WTC11 (cell line): ENCODE measurements at regions not wholly inside any gene's neighbourhood (a gene's known extent, or its start where the extent isn't known, plus 50 kb on each side); places are given as distances from the start of the nearest gene placed in this dataset.

Experiments
- ATAC-seq: fragments of 200-7000 bp; cut with Tn5 transposase; 2 replicates; pipeline ENCODE4 v1.10.0; 2021; ENCODE audit warnings: mild to moderate bottlenecking, moderate library complexity
- CTCF ChIA-PET: fragments of 300-600 bp; sonication (Branson Sonifier 250); formaldehyde crosslinking; loops from one replicate; lab custom pipeline; 2021; ENCODE audit warnings: antibody characterized with exemption; lab: Charles Lee
- POLR2A ChIA-PET: fragments of 350-600 bp; sonication (Branson Sonifier 250); formaldehyde crosslinking; loops from one replicate; lab custom pipeline; 2021; ENCODE audit warnings: antibody characterized with exemption; lab: Charles Lee
- DNase-seq: peaks from one replicate; pipeline ENCODE4 v3.0.0; 2021; ENCODE audit warnings: low spot score
- H3K27ac Mint-ChIP-seq: 2 replicates; pipeline ENCODE4 v1.8.0; 2021; ENCODE audit warnings: mixed read lengths
- H3K27me3 Mint-ChIP-seq: 2 replicates; pipeline ENCODE4 v1.8.0; 2021; ENCODE audit warnings: low read depth, mild to moderate bottlenecking, moderate library complexity, mixed read lengths
- H3K36me3 Mint-ChIP-seq: 2 replicates; pipeline ENCODE4 v1.8.0; 2021; ENCODE audit warnings: mixed read lengths
- H3K4me1 Mint-ChIP-seq: 2 replicates; pipeline ENCODE4 v1.8.0; 2022; ENCODE audit warnings: mixed read lengths
- H3K4me3 Mint-ChIP-seq: 2 replicates; pipeline ENCODE4 v1.8.0; 2021; ENCODE audit warnings: mild to moderate bottlenecking, moderate library complexity, mixed read lengths
- H3K9me3 Mint-ChIP-seq: 2 replicates; pipeline ENCODE4 v1.8.0; 2021; ENCODE audit warnings: mixed read lengths
- EMX1 ChIP-seq: fragments of 250-450 bp; sonication (Bioruptor Pico); IDR thresholded peaks from 2 replicates; pipeline ENCODE4 v1.8.0; 2021; ENCODE audit warnings: mild to moderate bottlenecking
- JUN ChIP-seq: sonication (generic); formaldehyde crosslinking; IDR thresholded peaks from 2 replicates; pipeline ENCODE4 v1.8.0; 2023; ENCODE audit warnings: mild to moderate bottlenecking, missing genetic modification reagents
- NFE2L1 ChIP-seq: sonication (generic); formaldehyde crosslinking; IDR thresholded peaks from 2 replicates; pipeline ENCODE4 v1.8.1; 2023; ENCODE audit warnings: missing genetic modification reagents
- RELA ChIP-seq: sonication (generic); formaldehyde crosslinking; IDR thresholded peaks from 2 replicates; pipeline ENCODE4 v1.8.1; 2022; ENCODE audit warnings: missing genetic modification reagents, mild to moderate bottlenecking, borderline replicate concordance
- SMAD3 ChIP-seq: sonication (generic); formaldehyde crosslinking; IDR thresholded peaks from 2 replicates; pipeline ENCODE4 v1.8.0; 2022; ENCODE audit warnings: missing genetic modification reagents, mild to moderate bottlenecking, borderline replicate concordance
- ZNF121 ChIP-seq: sonication (generic); formaldehyde crosslinking; IDR thresholded peaks from 2 replicates; pipeline ENCODE4 v1.8.0; 2023; ENCODE audit warnings: missing genetic modification reagents
- ZNF317 ChIP-seq: sonication (generic); formaldehyde crosslinking; IDR thresholded peaks from 2 replicates; pipeline ENCODE4 v1.8.1; 2023; ENCODE audit warnings: low read depth, mild to moderate bottlenecking, moderate library complexity, missing genetic modification reagents, borderline replicate concordance
- ZNF671 ChIP-seq: fragments of 250-450 bp; sonication (Bioruptor Pico); IDR thresholded peaks from 2 replicates; pipeline ENCODE4 v1.8.0; 2021; ENCODE audit warnings: mild to moderate bottlenecking
- TF ChIP-seq, protein P1 (sequence below): sonication (generic); formaldehyde crosslinking; IDR thresholded peaks from 2 replicates; pipeline ENCODE4 v1.8.0; 2022; ENCODE audit warnings: missing genetic modification reagents
- TF ChIP-seq, protein P2 (sequence below): fragments of 250-450 bp; sonication (Bioruptor Pico); IDR thresholded peaks from 2 replicates; pipeline ENCODE4 v1.9.0; 2021; ENCODE audit warnings: mild to moderate bottlenecking
- TF ChIP-seq, protein P3 (sequence below): sonication (generic); formaldehyde crosslinking; IDR thresholded peaks from 2 replicates; pipeline ENCODE4 v1.8.1; 2022; ENCODE audit warnings: mild to moderate bottlenecking, missing genetic modification reagents, moderate library complexity, borderline replicate concordance
- TF ChIP-seq, protein P4 (sequence below): sonication (generic); formaldehyde crosslinking; IDR thresholded peaks from 2 replicates; pipeline ENCODE4 v1.8.1; 2023; ENCODE audit warnings: mild to moderate bottlenecking, missing genetic modification reagents
- TF ChIP-seq, protein P5 (sequence below): sonication (generic); formaldehyde crosslinking; IDR thresholded peaks from 2 replicates; pipeline ENCODE4 v1.8.0; 2022; ENCODE audit warnings: mild to moderate bottlenecking, missing genetic modification reagents
- TF ChIP-seq, protein P6 (sequence below): sonication (generic); formaldehyde crosslinking; IDR thresholded peaks from 2 replicates; pipeline ENCODE4 v1.8.0; 2022; ENCODE audit warnings: mild to moderate bottlenecking, missing genetic modification reagents
- TF ChIP-seq, protein P7 (sequence below): fragments of 250-450 bp; sonication (Bioruptor Pico); IDR thresholded peaks from 2 replicates; pipeline ENCODE4 v1.8.0; 2021; ENCODE audit warnings: mild to moderate bottlenecking
- TF ChIP-seq, protein P8 (sequence below): sonication (generic); formaldehyde crosslinking; IDR thresholded peaks from 2 replicates; pipeline ENCODE4 v1.8.1; 2023; ENCODE audit warnings: mild to moderate bottlenecking, missing genetic modification reagents, moderate library complexity
- TF ChIP-seq, protein P9 (sequence below): sonication (generic); formaldehyde crosslinking; conservative IDR thresholded peaks from 2 replicates; pipeline ENCODE4 v1.8.1; 2022; ENCODE audit warnings: mild to moderate bottlenecking, missing genetic modification reagents

DNA sequence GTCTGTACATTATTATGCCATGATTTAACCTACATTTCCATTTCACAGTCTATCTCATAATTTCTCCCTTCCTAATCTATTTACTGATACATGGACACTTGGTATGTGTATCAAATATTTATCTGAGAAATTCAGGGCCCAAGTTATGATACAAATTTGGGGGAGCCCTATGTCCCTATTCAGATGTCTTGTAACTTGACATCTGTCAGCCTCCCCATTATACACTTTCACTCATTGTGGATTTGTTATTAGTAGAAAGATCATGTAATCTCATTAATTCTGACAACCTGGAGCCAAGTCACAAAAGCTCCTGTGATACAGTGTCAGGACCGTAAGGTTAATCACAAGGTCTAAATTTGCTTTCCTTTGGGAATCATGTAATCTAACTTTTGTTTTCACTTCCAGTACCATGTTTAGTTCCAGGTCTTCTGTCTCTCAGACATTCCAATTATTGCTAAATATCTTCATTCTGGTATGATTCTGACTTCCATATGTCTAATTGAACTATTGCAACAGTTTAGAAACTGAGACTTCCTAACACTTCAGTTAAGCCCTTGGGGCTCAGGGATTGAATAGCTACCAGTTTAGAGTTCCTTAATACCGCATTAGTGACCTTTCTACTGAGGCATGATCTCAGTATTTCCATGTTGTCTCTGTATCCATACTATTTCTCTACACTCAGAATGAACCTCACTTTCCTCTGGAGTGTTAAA lies 182.9 kb upstream of the NUDT12 start (continued):
- TF ChIP-seq, protein P1, sequence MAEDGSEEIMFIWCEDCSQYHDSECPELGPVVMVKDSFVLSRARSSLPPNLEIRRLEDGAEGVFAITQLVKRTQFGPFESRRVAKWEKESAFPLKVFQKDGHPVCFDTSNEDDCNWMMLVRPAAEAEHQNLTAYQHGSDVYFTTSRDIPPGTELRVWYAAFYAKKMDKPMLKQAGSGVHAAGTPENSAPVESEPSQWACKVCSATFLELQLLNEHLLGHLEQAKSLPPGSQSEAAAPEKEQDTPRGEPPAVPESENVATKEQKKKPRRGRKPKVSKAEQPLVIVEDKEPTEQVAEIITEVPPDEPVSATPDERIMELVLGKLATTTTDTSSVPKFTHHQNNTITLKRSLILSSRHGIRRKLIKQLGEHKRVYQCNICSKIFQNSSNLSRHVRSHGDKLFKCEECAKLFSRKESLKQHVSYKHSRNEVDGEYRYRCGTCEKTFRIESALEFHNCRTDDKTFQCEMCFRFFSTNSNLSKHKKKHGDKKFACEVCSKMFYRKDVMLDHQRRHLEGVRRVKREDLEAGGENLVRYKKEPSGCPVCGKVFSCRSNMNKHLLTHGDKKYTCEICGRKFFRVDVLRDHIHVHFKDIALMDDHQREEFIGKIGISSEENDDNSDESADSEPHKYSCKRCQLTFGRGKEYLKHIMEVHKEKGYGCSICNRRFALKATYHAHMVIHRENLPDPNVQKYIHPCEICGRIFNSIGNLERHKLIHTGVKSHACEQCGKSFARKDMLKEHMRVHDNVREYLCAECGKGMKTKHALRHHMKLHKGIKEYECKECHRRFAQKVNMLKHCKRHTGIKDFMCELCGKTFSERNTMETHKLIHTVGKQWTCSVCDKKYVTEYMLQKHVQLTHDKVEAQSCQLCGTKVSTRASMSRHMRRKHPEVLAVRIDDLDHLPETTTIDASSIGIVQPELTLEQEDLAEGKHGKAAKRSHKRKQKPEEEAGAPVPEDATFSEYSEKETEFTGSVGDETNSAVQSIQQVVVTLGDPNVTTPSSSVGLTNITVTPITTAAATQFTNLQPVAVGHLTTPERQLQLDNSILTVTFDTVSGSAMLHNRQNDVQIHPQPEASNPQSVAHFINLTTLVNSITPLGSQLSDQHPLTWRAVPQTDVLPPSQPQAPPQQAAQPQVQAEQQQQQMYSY (CRISPR knock-in tag), result no peak

DNA sequence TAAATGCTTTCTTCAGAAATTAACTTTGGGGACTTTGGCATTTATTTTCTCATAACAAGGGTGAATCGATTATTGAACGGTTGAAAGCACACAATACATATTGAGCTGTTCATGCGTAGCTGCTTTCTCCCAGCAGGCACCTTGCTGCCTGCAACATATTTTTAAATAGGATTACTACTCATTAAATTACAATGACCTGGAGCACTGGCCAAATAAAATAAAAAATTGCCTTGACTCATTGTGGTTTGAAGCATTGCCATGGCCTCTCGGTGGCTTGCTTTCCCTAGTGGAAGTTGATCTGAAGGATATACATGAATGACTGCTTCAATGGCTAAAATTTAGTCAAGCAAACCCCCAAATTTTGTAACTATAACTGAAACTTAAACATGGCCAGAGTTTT lies 181.6 kb upstream of the NUDT12 start:
- POLR2A ChIA-PET, result no interaction called here
- DNase-seq (no peak), ATAC-seq (no peak)
- Mint-ChIP-seq H3K9me3 (no peaks in the 10 kb centered on the region), H3K27ac (no peak overlapping the region), H3K27me3 (no peaks in the 10 kb centered on the region), H3K4me3 (no peak overlapping the region), H3K4me1 (no peaks in the 10 kb centered on the region), H3K36me3 (no peaks in the 10 kb centered on the region)
- CTCF ChIA-PET, result no interaction called here
- TF ChIP-seq, protein P2, sequence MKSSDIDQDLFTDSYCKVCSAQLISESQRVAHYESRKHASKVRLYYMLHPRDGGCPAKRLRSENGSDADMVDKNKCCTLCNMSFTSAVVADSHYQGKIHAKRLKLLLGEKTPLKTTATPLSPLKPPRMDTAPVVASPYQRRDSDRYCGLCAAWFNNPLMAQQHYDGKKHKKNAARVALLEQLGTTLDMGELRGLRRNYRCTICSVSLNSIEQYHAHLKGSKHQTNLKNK (CRISPR knock-in tag), result no peak
- TF ChIP-seq ZNF671 (no peak), JUN (CRISPR knock-in tag) (no peak), SMAD3 (CRISPR knock-in tag) (no peak), ZNF317 (CRISPR knock-in tag) (no peak)
- TF ChIP-seq, protein P3, sequence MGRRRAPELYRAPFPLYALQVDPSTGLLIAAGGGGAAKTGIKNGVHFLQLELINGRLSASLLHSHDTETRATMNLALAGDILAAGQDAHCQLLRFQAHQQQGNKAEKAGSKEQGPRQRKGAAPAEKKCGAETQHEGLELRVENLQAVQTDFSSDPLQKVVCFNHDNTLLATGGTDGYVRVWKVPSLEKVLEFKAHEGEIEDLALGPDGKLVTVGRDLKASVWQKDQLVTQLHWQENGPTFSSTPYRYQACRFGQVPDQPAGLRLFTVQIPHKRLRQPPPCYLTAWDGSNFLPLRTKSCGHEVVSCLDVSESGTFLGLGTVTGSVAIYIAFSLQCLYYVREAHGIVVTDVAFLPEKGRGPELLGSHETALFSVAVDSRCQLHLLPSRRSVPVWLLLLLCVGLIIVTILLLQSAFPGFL (CRISPR knock-in tag), result no peak
- TF ChIP-seq, protein P4, sequence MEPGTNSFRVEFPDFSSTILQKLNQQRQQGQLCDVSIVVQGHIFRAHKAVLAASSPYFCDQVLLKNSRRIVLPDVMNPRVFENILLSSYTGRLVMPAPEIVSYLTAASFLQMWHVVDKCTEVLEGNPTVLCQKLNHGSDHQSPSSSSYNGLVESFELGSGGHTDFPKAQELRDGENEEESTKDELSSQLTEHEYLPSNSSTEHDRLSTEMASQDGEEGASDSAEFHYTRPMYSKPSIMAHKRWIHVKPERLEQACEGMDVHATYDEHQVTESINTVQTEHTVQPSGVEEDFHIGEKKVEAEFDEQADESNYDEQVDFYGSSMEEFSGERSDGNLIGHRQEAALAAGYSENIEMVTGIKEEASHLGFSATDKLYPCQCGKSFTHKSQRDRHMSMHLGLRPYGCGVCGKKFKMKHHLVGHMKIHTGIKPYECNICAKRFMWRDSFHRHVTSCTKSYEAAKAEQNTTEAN (CRISPR knock-in tag), result no peak

DNA sequence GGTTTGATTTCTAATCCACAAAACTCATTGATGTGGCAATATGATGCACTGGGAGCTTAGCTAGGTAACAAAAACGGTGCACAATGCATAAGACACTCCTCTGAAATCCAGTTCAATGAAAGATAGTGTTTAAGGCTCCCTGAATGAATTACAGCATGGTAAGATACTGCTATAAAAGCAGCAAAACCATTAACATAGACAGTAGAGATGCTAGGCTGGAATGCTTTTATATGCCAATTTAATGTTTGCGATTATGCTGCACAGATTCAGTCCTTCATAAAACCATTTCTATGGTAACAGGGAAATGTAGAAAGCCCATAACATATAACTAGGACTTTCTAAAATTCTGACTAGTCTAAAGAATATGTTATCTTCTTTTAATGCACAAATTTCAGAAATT lies 180.8 kb upstream of the NUDT12 start:
- ATAC-seq (no peak), DNase-seq (no peak)
- no peaks in the 10 kb centered on the region for H3K36me3 Mint-ChIP-seq
- POLR2A ChIA-PET, result no interaction called here
- no peak overlapping the region for H3K4me3 Mint-ChIP-seq
- H3K27me3 Mint-ChIP-seq, result no peaks in the 10 kb centered on the region
- TF ChIP-seq, protein P5, sequence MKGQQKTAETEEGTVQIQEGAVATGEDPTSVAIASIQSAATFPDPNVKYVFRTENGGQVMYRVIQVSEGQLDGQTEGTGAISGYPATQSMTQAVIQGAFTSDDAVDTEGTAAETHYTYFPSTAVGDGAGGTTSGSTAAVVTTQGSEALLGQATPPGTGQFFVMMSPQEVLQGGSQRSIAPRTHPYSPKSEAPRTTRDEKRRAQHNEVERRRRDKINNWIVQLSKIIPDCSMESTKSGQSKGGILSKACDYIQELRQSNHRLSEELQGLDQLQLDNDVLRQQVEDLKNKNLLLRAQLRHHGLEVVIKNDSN, result no peak
- no peak for TF ChIP-seq ZNF121 (CRISPR knock-in tag)
- TF ChIP-seq, protein P6, sequence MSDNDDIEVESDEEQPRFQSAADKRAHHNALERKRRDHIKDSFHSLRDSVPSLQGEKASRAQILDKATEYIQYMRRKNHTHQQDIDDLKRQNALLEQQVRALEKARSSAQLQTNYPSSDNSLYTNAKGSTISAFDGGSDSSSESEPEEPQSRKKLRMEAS, result no peak
- TF ChIP-seq SMAD3 (CRISPR knock-in tag), result no peak
- TF ChIP-seq, protein P7, sequence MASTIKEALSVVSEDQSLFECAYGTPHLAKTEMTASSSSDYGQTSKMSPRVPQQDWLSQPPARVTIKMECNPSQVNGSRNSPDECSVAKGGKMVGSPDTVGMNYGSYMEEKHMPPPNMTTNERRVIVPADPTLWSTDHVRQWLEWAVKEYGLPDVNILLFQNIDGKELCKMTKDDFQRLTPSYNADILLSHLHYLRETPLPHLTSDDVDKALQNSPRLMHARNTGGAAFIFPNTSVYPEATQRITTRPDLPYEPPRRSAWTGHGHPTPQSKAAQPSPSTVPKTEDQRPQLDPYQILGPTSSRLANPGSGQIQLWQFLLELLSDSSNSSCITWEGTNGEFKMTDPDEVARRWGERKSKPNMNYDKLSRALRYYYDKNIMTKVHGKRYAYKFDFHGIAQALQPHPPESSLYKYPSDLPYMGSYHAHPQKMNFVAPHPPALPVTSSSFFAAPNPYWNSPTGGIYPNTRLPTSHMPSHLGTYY (CRISPR knock-in tag), result no peak
- no peak for TF ChIP-seq RELA (CRISPR knock-in tag)
- TF ChIP-seq, protein P8, sequence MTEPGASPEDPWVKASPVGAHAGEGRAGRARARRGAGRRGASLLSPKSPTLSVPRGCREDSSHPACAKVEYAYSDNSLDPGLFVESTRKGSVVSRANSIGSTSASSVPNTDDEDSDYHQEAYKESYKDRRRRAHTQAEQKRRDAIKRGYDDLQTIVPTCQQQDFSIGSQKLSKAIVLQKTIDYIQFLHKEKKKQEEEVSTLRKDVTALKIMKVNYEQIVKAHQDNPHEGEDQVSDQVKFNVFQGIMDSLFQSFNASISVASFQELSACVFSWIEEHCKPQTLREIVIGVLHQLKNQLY, result no peak
- no peak for TF ChIP-seq NFE2L1 (CRISPR knock-in tag)
- no peak for TF ChIP-seq EMX1
- TF ChIP-seq, protein P9, sequence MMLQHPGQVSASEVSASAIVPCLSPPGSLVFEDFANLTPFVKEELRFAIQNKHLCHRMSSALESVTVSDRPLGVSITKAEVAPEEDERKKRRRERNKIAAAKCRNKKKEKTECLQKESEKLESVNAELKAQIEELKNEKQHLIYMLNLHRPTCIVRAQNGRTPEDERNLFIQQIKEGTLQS, result no peak
- H3K9me3 Mint-ChIP-seq, result 0 out of 2 replicates have a peak, but pooled peaks cover 4% of the 10 kb centered on the region
- CTCF ChIA-PET, result no interaction called here
- no peaks in the 10 kb centered on the region for H3K4me1 Mint-ChIP-seq
- no peak overlapping the region for H3K27ac Mint-ChIP-seq
